Upper lobe of left lung (tissue), 4 donors: ENCODE measurements at regions not wholly inside any gene's neighbourhood (a gene's known extent, or its start where the extent isn't known, plus 50 kb on each side); places are given as distances from the start of the nearest gene placed in this dataset.

Source experiments
- EP300 ChIP-seq, 4 donors: sonication (generic); formaldehyde crosslinking; IDR thresholded peaks; one replicate each; pipeline ENCODE4 v1.5.1; 2017; ENCODE audit warnings: antibody characterized with exemption in 4 of 4, control low read depth in 2 of 4
- POLR2A ChIP-seq, 4 donors: fragments of 450-650 bp; IDR thresholded peaks; one replicate each; pipeline ENCODE4 v1.5.1; 2016 to 2017; ENCODE audit warnings: antibody characterized with exemption in 4 of 4, mild to moderate bottlenecking in 2 of 4

GRCh38 chr2:116832148-116832547 lies 982.3 kb upstream of the DDX18 start:
- TF ChIP-seq POLR2A (IDR thresholded peaks at IDR 0.05) (no peak), EP300 (IDR thresholded peaks at IDR 0.05) (no peak)
